PFSK-1 (cell line): ENCODE measurements at regions not wholly inside any gene's neighbourhood (a gene's known extent, or its start where the extent isn't known, plus 50 kb on each side); places are given as distances from the start of the nearest gene placed in this dataset.

Source experiments
- FOXP2 ChIP-seq: optimal IDR thresholded peaks from 2 replicates; pipeline ENCODE3; 2011; ENCODE audit warnings: borderline replicate concordance, control low read depth, inconsistent platforms; ENCODE audit not compliant: insufficient read depth; ENCODE audit errors: extremely low read length, extremely low read depth
- POLR2AphosphoS5 ChIP-seq: IDR thresholded peaks from 2 replicates; pipeline ENCODE4 v1.6.1; 2012; ENCODE audit warnings: low read depth, mild to moderate bottlenecking, control low read depth, low read length, moderate library complexity
- SIN3A ChIP-seq: IDR thresholded peaks from 2 replicates; pipeline ENCODE4 v1.6.1; 2012; ENCODE audit warnings: mild to moderate bottlenecking, low read length, moderate library complexity, borderline replicate concordance; ENCODE audit not compliant: insufficient read depth
- TAF1 ChIP-seq: IDR thresholded peaks from 2 replicates; pipeline ENCODE4 v1.6.1; 2012; ENCODE audit warnings: low read length, control low read depth, borderline replicate concordance; ENCODE audit not compliant: insufficient read depth
- TF ChIP-seq, protein P1 (sequence below), 2 experiments: IDR thresholded peaks; 2 replicates each; pipeline versions ENCODE4 v1.6.1 to v1.8.0; 2011 to 2012; ENCODE audit warnings: low read depth in 2 of 2, low read length in 2 of 2, control low read depth in 1 of 2, inconsistent platforms in 1 of 2, mild to moderate bottlenecking in 1 of 2, moderate library complexity in 1 of 2; ENCODE audit not compliant: insufficient read depth in 1 of 2

DNA sequence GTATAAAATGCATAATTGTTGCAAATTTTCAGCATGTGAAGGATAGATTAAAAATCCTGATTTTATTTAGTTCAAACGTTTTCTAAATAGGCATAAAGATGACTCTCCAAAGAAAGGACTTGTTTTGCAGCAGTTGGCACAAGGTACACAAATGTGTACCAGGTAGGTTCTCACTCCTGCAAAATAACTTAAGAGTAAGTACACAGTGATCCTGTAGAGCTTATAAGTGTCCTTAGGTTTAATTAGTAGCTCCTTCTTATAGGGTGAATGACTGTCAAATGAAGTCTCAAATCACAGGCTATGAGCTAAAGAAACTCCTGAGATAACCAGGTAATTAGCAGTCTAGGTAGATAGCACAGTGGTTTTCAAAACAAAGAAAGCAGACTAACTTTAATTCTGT lies 330.6 kb upstream of the MDGA2 start:
- TF ChIP-seq, protein P1, sequence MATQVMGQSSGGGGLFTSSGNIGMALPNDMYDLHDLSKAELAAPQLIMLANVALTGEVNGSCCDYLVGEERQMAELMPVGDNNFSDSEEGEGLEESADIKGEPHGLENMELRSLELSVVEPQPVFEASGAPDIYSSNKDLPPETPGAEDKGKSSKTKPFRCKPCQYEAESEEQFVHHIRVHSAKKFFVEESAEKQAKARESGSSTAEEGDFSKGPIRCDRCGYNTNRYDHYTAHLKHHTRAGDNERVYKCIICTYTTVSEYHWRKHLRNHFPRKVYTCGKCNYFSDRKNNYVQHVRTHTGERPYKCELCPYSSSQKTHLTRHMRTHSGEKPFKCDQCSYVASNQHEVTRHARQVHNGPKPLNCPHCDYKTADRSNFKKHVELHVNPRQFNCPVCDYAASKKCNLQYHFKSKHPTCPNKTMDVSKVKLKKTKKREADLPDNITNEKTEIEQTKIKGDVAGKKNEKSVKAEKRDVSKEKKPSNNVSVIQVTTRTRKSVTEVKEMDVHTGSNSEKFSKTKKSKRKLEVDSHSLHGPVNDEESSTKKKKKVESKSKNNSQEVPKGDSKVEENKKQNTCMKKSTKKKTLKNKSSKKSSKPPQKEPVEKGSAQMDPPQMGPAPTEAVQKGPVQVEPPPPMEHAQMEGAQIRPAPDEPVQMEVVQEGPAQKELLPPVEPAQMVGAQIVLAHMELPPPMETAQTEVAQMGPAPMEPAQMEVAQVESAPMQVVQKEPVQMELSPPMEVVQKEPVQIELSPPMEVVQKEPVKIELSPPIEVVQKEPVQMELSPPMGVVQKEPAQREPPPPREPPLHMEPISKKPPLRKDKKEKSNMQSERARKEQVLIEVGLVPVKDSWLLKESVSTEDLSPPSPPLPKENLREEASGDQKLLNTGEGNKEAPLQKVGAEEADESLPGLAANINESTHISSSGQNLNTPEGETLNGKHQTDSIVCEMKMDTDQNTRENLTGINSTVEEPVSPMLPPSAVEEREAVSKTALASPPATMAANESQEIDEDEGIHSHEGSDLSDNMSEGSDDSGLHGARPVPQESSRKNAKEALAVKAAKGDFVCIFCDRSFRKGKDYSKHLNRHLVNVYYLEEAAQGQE (IDR thresholded peaks at IDR 0.05; ENCODE audit: insufficient read depth in 1 of 2, low read depth in 2 of 2, low read length in 2 of 2), result no peak
- TF ChIP-seq SIN3A (no peak), POLR2AphosphoS5 (no peak), TAF1 (no peak), FOXP2 (no peak)

DNA sequence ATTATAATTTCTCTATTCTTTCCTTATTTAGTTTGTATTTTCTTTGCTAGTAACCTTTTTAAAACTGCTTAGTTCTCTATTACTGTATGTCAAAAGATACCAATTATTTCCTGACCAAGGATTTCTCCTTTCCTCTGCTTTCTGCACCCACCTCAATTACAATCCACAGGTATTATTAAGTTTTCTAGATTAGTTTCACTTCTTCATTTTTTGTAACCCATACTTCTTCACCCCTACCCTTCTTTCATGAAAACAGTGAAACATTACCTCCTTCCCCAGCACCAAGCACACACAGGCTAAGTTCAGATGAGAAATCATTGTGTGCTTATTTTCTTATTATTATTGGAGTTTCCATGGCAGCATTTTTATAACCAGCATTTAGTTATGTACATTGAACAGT lies 318.5 kb upstream of the MDGA2 start:
- TF ChIP-seq SIN3A (no peak), FOXP2 (no peak)

DNA sequence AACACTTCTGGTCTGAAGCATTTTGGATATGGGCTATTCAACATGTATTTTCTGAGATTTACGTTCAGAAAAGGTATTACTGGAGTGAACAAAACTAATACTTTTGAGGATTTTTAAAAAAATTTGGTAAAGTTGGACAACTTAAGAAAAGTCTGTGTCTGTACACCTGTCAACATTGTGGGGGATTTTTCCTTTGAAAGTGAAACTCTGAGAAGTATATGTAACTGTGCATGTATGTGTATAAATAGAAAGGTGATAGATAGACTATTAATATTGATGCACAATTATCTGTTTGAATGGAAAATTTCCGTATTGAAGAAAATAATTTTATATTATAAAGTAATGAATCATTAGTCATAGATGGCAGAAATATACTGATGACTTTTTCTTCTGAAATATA lies 312.8 kb upstream of the MDGA2 start:
- TF ChIP-seq SIN3A (no peak), FOXP2 (no peak), POLR2AphosphoS5 (no peak), TAF1 (no peak)
- TF ChIP-seq, protein P1 (IDR thresholded peaks at IDR 0.05; ENCODE audit: insufficient read depth in 1 of 2, low read depth in 2 of 2, low read length in 2 of 2), result no peak

DNA sequence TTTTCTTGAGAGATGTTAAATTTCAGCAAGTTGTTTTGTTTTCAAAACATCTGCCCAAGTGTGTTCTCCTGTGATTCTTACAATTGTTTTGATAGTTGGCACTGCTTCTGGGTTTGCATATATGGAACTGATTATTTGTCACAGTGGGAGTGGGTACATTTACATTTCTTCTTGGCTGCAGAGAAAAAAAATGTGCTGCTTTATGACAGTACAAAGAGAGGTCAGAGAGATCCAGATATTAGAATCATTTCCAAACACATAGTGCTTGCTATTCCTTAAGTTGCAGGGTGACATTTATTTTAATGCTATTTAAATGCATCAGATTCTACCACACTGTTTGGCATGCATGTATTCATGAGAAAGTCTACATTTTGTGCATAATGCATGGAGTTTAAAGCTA lies 303.5 kb upstream of the MDGA2 start:
- TF ChIP-seq FOXP2 (no peak), POLR2AphosphoS5 (no peak), TAF1 (no peak), SIN3A (no peak)
- TF ChIP-seq, protein P1 (IDR thresholded peaks at IDR 0.05; ENCODE audit: insufficient read depth in 1 of 2, low read depth in 2 of 2, low read length in 2 of 2), result no peak

DNA sequence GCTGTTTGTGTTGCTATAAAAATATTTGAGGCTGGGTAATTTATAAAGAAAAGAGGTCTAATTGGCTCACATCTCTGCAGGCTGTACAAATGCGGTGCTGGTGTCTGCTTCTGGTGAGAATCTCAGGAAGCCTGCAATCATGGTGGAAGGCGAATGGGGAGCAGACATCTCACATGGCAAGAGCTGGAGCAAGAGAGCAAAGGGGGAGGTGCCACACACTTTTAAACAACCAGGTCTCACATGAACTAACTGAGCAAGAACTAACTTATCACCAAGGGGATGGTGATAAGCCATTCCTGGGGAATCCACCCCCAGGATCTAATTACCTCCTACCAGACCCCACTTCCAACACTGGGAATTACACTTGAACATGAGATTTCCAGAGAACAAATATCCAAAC lies 300.7 kb upstream of the MDGA2 start:
- TF ChIP-seq, protein P1 (IDR thresholded peaks at IDR 0.05; ENCODE audit: insufficient read depth in 1 of 2, low read depth in 2 of 2, low read length in 2 of 2), result no peak
- TF ChIP-seq SIN3A, result no peak
- TF ChIP-seq FOXP2, result no peak
- no peak for TF ChIP-seq POLR2AphosphoS5
- TF ChIP-seq TAF1, result no peak
